HG03196 (cell line): ENCODE measurements at regions not wholly inside any gene's neighbourhood (a gene's known extent, or its start where the extent isn't known, plus 50 kb on each side); places are given as distances from the start of the nearest gene placed in this dataset.
"Not testable (repeated sequence)": the region's sequence is repeated elsewhere in the genome, so short reads cannot be mapped to it uniquely, and the experiment has no call there.

Experiments
- ATAC-seq: cut with Tn5 transposase; IDR thresholded peaks from one replicate; pipeline ENCODE4 v1.9.1; 2021; ENCODE audit not compliant: unreplicated experiment

DNA sequence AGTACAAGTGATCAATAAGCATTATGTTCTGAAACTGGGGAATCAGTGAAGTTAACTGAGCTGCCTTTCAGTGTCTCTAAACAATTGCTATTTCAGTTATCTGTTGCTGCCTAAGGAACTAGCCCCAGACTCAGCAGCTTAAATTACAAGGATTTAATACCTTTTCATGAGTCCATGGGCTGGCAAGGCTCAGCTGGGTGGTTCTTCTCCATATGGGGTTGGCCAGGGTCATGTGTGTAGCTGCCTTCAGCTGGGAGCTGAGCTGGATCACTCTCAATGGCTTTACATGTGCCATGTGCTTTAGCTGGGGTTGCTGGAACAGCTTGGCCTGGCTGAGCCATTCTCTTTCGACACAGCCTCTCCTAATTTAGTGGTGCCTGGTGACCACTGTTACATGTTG is 295.0 kb upstream of the NCAM1 start:
- ATAC-seq, result no peak

GRCh38 chr11:112670806-112671570 is 290.2 kb upstream of the NCAM1 start:
- ATAC-seq, result no peak

DNA sequence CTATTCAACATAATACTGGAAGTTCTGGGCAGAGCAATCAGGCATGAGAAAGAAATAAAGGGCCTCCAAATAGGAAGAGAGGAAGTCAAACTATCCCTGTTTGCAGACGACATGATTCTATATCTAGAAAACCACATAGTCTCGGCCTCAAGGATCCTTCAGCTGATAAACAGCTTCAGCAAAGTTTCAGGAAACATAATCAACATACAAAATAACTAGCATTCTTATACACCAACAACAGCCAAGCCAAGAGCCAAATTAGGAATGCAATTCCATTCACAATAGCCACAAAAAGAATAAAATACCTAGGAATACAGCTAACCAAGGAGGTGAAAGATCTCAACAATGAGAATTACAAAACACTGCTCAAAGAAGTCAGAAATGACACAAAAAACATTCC is 287.8 kb upstream of the NCAM1 start:
- not testable (repeated sequence) for ATAC-seq

DNA sequence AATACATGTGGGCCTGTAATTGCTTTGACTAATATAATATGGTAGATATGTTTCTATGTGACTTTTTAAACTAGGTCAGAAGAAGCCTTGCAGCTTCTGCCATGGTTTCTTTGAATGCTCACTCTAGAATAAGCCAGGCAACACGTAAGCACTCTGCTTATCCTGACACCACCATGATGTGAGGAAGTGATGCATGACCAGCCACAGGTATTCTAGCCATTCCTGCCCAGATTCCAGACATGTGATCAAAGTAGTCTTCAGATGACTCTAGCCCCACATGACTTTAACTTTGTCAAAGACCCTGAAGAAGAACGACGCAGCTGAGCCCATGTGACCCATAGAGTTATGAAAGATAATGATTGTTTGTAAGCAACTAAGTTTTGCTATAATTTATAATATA is 276.1 kb upstream of the NCAM1 start:
- ATAC-seq, result no peak

DNA sequence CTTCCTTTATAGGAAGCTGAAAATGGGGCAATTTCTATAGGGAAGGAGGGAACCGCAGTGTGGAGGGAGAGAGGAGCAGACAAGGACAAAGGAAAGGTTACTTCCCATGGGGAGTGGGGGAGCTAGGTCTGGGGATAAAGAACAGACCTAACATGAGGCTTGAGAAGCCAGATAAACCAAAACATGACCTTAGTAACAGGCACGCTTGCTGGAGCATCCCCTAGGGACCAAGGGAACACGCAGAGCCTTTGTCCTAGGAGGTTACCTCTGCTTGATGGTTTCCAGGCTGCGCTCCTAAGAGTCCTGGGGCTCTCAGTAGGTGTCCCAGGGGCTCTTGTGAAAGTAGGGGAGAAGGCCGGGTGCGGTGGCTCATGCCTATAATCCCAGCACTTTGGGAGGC is 271.4 kb upstream of the NCAM1 start:
- ATAC-seq, result no peak

- no peak for ATAC-seq
Measured at GRCh38 chr11:112693781-112694180, 267.4 kb upstream of the NCAM1 start.

- no peak for ATAC-seq
Measured at GRCh38 chr11:112694245-112694644, 267.0 kb upstream of the NCAM1 start.

GRCh38 chr11:112694813-112695212 is 266.4 kb upstream of the NCAM1 start:
- no peak for ATAC-seq

- no peak for ATAC-seq
Measured at GRCh38 chr11:112697391-112698178, 263.6 kb upstream of the NCAM1 start.

DNA sequence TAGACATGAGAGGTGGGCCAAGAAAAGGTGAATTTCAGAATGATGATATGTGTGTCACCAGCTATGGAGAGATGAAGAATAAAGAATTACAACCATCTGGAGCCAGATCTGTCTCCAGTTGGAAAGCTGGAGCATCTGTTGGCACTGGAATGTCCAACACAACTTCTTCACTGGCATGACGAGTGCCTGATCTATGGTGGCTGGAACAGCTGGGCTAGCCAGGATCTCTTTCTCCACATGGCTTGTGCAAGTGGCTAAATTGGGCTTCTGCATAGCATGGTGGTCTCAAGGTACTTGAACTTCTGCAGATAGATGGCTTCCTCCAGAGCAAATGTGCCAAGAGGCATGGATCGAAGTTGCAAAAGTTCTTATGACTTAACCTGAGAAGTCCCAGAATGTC is 256.1 kb upstream of the NCAM1 start:
- ATAC-seq, result no peak

DNA sequence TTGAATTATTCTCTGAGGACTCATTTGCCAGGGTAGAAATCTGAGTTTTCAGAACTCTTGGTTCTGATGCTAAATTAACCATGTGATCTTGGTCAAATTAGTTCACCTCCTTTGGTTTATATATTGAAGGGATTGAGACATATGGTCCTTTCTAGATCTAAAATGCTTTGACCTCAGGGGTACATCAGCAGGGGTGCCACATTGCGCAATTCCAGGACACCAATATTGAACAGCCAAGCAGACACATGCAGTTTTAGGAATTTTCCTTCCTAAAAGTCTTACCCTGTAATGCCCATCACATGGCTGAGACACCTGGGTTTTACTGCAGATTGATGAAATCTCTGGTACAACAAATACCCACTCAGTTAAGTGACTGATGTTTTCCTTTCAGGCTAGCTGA is 254.4 kb upstream of the NCAM1 start:
- no peak for ATAC-seq

- ATAC-seq, result not testable (repeated sequence)
Measured at GRCh38 chr11:112714340-112714739, 246.9 kb upstream of the NCAM1 start.

DNA sequence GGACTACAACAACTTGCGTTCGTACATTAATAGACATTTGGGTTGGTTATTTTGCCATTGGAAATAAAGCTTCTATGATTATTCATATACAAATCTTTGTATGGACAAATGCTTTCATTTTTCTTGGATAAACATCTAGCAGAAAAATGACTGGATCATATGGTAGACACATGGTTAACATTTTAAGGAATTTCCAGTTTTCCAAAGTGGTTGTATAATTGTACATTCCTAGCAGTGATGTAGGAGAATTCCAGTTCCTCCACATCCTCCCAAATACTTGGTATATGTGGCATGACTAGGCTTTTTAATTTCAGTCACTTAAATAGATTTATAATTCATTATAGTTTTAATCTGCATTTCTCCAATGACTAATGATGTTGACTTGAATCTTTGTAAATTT is 246.2 kb upstream of the NCAM1 start:
- ATAC-seq, result no peak

- no peak for ATAC-seq
Measured at GRCh38 chr11:112718483-112718882, 242.7 kb upstream of the NCAM1 start.

GRCh38 chr11:112719736-112720525 is 241.3 kb upstream of the NCAM1 start:
- no peak for ATAC-seq

- no peak for ATAC-seq
Measured at GRCh38 chr11:112722148-112722547, 239.1 kb upstream of the NCAM1 start.

- ATAC-seq, result no peak
Measured at GRCh38 chr11:112722876-112723275, 238.3 kb upstream of the NCAM1 start.

DNA sequence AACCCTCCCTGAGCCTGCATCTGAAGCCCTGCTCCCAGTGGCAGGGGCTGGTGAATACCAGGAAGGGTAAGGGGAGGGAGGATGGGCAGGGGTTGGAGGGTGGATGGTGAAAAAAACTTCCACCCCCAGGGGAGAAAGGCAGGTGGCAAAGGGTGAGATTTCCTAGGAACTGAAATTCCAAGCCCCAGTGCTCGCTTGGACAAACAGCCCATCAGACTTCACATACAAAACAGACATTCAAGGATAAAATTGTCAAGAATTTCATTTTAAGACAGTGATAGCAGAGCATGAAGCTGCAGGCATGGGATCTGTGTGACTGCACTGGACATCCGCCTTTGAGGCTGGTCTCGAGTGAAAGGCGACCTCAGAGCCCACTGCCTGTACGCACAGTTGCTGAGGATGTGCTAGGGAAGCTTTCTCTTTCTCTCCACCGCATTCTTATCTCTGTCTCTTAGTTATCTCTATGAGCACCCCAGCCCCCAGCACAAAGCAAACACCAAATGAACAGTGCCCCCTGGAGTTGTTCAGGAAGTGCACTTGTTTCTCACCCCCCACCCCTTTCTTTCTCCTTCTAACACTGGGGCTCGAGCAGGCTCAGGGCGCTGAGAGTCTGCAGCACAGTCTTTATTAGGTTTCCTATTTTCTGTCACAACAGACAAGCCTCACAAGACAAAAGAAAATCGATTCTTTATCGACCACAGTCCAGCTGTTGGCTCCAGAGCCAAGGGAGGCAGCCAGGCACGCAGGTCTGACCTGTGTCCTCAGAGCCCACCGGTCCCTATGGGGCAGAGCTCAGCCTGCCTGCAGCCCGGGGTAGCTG is 237.3 kb upstream of the NCAM1 start:
- ATAC-seq, result no peak

DNA sequence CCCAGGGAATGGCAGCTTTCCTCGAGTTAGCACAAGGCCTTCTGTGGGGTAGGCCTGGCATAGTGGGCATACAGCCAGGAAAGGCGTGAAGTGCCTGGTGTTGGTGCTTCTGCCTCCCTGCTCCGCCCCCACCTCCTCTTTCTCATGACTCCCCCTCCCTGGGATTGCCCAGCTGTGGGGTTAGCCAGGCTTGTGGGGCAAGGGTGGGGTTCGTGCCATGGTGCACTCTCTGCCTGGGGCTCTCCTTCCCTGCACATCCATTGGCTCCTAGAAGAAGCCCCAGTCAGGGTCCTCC is 236.8 kb upstream of the NCAM1 start:
- ATAC-seq, result no peak

GRCh38 chr11:112725636-112726035 is 235.6 kb upstream of the NCAM1 start:
- no peak for ATAC-seq

GRCh38 chr11:112727341-112727841 is 233.8 kb upstream of the NCAM1 start:
- no peak for ATAC-seq
